Endodermal cell (in vitro differentiated cells): ENCODE measurements at regions not wholly inside any gene's neighbourhood (a gene's known extent, or its start where the extent isn't known, plus 50 kb on each side); places are given as distances from the start of the nearest gene placed in this dataset.

Source experiments
- DNase-seq: peaks from one replicate; pipeline ENCODE4 v3.0.0-alpha.2; 2017
- H3K27ac ChIP-seq: 2 replicates; pipeline ENCODE4 v1.5.1; 2013; ENCODE audit warnings: mild to moderate bottlenecking, low read depth, low read length, moderate library complexity
- H3K27me3 ChIP-seq: 2 replicates; pipeline ENCODE4 v1.6.1; 2013; ENCODE audit warnings: mild to moderate bottlenecking, low read length, moderate library complexity; ENCODE audit not compliant: insufficient read depth, control insufficient read depth, poor library complexity, severe bottlenecking
- H3K36me3 ChIP-seq: 2 replicates; pipeline ENCODE4 v1.7.0; 2013; ENCODE audit warnings: mild to moderate bottlenecking, low read length, moderate library complexity; ENCODE audit not compliant: control insufficient read depth, insufficient read depth
- H3K4me1 ChIP-seq: one replicate; pipeline ENCODE4 v1.7.0; 2013; ENCODE audit warnings: low read length; ENCODE audit not compliant: control insufficient read depth, insufficient read depth
- H3K4me3 ChIP-seq: 2 replicates; pipeline ENCODE4 v1.5.1; 2013; ENCODE audit warnings: mild to moderate bottlenecking, low read length, moderate library complexity
- H3K9ac ChIP-seq: 2 replicates; pipeline ENCODE4 v1.6.1; 2013; ENCODE audit warnings: mild to moderate bottlenecking, low read length, moderate library complexity; ENCODE audit not compliant: poor library complexity, severe bottlenecking; ENCODE audit errors: extremely low read depth
- H3K9me3 ChIP-seq: 2 replicates; pipeline ENCODE4 v1.6.1; 2013; ENCODE audit warnings: mild to moderate bottlenecking, low read length, moderate library complexity; ENCODE audit not compliant: control insufficient read depth
- H3K27ac Mint-ChIP-seq: 2 replicates; pipeline ENCODE4 v1.8.0; 2020; ENCODE audit warnings: mixed read lengths
- H3K27me3 Mint-ChIP-seq: 2 replicates; pipeline ENCODE4 v1.8.0; 2021; ENCODE audit warnings: mild to moderate bottlenecking, mixed read lengths; ENCODE audit not compliant: insufficient read depth
- H3K36me3 Mint-ChIP-seq: 2 replicates; pipeline ENCODE4 v1.8.0; 2020; ENCODE audit warnings: low read depth, mixed read lengths
- H3K4me1 Mint-ChIP-seq: 2 replicates; pipeline ENCODE4 v1.8.0; 2020; ENCODE audit warnings: mixed read lengths
- H3K4me3 Mint-ChIP-seq: 2 replicates; pipeline ENCODE4 v1.8.0; 2020; ENCODE audit warnings: mild to moderate bottlenecking, moderate library complexity, mixed read lengths
- H3K9me3 Mint-ChIP-seq: 2 replicates; pipeline ENCODE4 v1.8.0; 2020; ENCODE audit warnings: mild to moderate bottlenecking, mixed read lengths
- CTCF ChIP-seq: fragments of 200-600 bp; sonication (generic); conservative IDR thresholded peaks from 2 replicates; pipeline ENCODE4 v1.5.0; 2021; ENCODE audit warnings: antibody characterized with exemption, mild to moderate bottlenecking
- WGBS, 2 experiments: methylation state at CpG; one replicate each; pipeline versions ENCODE4 v1.1.5 to v1.1.7; 2013; ENCODE audit warnings: missing lambda C conversion rate in 2 of 2, mixed read lengths in 1 of 2; ENCODE audit not compliant: insufficient coverage in 1 of 2, insufficient read length in 1 of 2; 5-methylcytosine and 5-hydroxymethylcytosine counted together

GRCh38 chr11:26040339-26040738 is 291.6 kb upstream of the ANO3 start:
- H3K9ac ChIP-seq = no peak overlapping the region
- Mint-ChIP-seq H3K36me3 (no peaks in the 10 kb centered on the region), H3K9me3 (no peaks in the 10 kb centered on the region), H3K27me3 (no peaks in the 10 kb centered on the region), H3K4me1 (no peaks in the 10 kb centered on the region), H3K27ac (no peak overlapping the region), H3K4me3 (no peak overlapping the region)
- no peak for DNase-seq
- no peak overlapping the region for H3K4me3 ChIP-seq
- no peaks in the 10 kb centered on the region for H3K27me3 ChIP-seq
- no peaks in the 10 kb centered on the region for H3K9me3 ChIP-seq
- no peaks in the 10 kb centered on the region for H3K36me3 ChIP-seq
- H3K27ac ChIP-seq = no peak overlapping the region
- 55 to 63% methylated on average over 2 to 3 of the region's 3 CpGs for WGBS, 2 experiments
- no peak for TF ChIP-seq CTCF
- H3K4me1 ChIP-seq = no peaks in the 10 kb centered on the region

GRCh38 chr11:26042113-26042512 is 289.8 kb upstream of the ANO3 start:
- Mint-ChIP-seq H3K4me1 (no peaks in the 10 kb centered on the region), H3K9me3 (no peaks in the 10 kb centered on the region), H3K27me3 (no peaks in the 10 kb centered on the region), H3K36me3 (no peaks in the 10 kb centered on the region), H3K27ac (no peak overlapping the region), H3K4me3 (no peak overlapping the region)
- Histone ChIP-seq H3K27me3 (no peaks in the 10 kb centered on the region), H3K36me3 (no peaks in the 10 kb centered on the region), H3K4me3 (no peak overlapping the region), H3K9ac (no peak overlapping the region), H3K9me3 (no peaks in the 10 kb centered on the region), H3K27ac (no peak overlapping the region), H3K4me1 (no peaks in the 10 kb centered on the region)
- TF ChIP-seq CTCF = no peak
- no peak for DNase-seq
- WGBS, 2 experiments = 91 to 100% methylated on average over 2 to 7 of the region's 7 CpGs

GRCh38 chr11:26043665-26044064 is 288.3 kb upstream of the ANO3 start:
- no peak overlapping the region for H3K27ac ChIP-seq
- DNase-seq = no peak
- H3K4me3 ChIP-seq = no peak overlapping the region
- no peaks in the 10 kb centered on the region for H3K9me3 ChIP-seq
- Mint-ChIP-seq H3K27ac (no peak overlapping the region), H3K9me3 (no peaks in the 10 kb centered on the region), H3K4me3 (no peak overlapping the region), H3K27me3 (no peaks in the 10 kb centered on the region), H3K36me3 (no peaks in the 10 kb centered on the region), H3K4me1 (peaks cover 6% of the 10 kb centered on the region)
- TF ChIP-seq CTCF = no peak
- 77% methylated on average over 1 of the region's 1 CpG; no CpG with 5 or more reads in 1 of the 2 experiments for WGBS, 2 experiments
- H3K36me3 ChIP-seq = no peaks in the 10 kb centered on the region
- no peaks in the 10 kb centered on the region for H3K27me3 ChIP-seq
- no peaks in the 10 kb centered on the region for H3K4me1 ChIP-seq
- no peak overlapping the region for H3K9ac ChIP-seq
